WI38 (cell line): ENCODE measurements at regions not wholly inside any gene's neighbourhood (a gene's known extent, or its start where the extent isn't known, plus 50 kb on each side); places are given as distances from the start of the nearest gene placed in this dataset.

Experiments used
- H3K4me3 ChIP-seq: 2 replicates; pipeline ENCODE4 v1.5.1; 2011; ENCODE audit warnings: low read depth, mild to moderate bottlenecking, control low read depth, low read length
- CTCF ChIP-seq: IDR thresholded peaks from 2 replicates; pipeline ENCODE4 v1.5.1; 2012; ENCODE audit warnings: low read depth, mild to moderate bottlenecking, control low read depth, low read length

GRCh38 chr3:147987549-147987948 lies 578.4 kb downstream of the ZIC1 start:
- H3K4me3 ChIP-seq, result no peak overlapping the region
- TF ChIP-seq CTCF, result no peak

GRCh38 chr3:147989344-147989743 lies 580.2 kb downstream of the ZIC1 start:
- no peak for TF ChIP-seq CTCF
- no peak overlapping the region for H3K4me3 ChIP-seq

GRCh38 chr3:148002705-148003205 lies 593.6 kb downstream of the ZIC1 start:
- TF ChIP-seq CTCF, result no peak
- H3K4me3 ChIP-seq, result no peak overlapping the region

- TF ChIP-seq CTCF, result no peak
- no peak overlapping the region for H3K4me3 ChIP-seq
Observed at GRCh38 chr3:148004331-148004730, 595.2 kb downstream of the ZIC1 start.

- no peak for TF ChIP-seq CTCF
- H3K4me3 ChIP-seq, result no peak overlapping the region
Observed at GRCh38 chr3:148005456-148005855, 596.3 kb downstream of the ZIC1 start.

- no peak for TF ChIP-seq CTCF
- no peak overlapping the region for H3K4me3 ChIP-seq
Observed at GRCh38 chr3:148006508-148006907, 597.3 kb downstream of the ZIC1 start.

- no peak overlapping the region for H3K4me3 ChIP-seq
- no peak for TF ChIP-seq CTCF
Observed at GRCh38 chr3:148008591-148008990, 599.4 kb downstream of the ZIC1 start.
